Progenitor cell of endocrine pancreas (in vitro differentiated cells): ENCODE measurements at regions not wholly inside any gene's neighbourhood (a gene's known extent, or its start where the extent isn't known, plus 50 kb on each side); places are given as distances from the start of the nearest gene placed in this dataset.

Experiments used
- DNase-seq: peaks from one replicate; pipeline ENCODE4 v3.0.0; 2021; ENCODE audit warnings: low spot score; ENCODE audit not compliant: unreplicated experiment
- H3K27ac Mint-ChIP-seq: 2 replicates; pipeline ENCODE4 v1.8.0; 2021; ENCODE audit warnings: mild to moderate bottlenecking, moderate library complexity, mixed read lengths
- H3K27me3 Mint-ChIP-seq: 2 replicates; pipeline ENCODE4 v1.8.0; 2021; ENCODE audit warnings: mixed read lengths
- H3K36me3 Mint-ChIP-seq: 2 replicates; pipeline ENCODE4 v1.8.0; 2022; ENCODE audit warnings: mixed read lengths; ENCODE audit not compliant: insufficient read depth
- H3K4me1 Mint-ChIP-seq: 2 replicates; pipeline ENCODE4 v1.8.0; 2021; ENCODE audit warnings: low read depth, mixed read lengths
- H3K4me3 Mint-ChIP-seq: 2 replicates; pipeline ENCODE4 v1.8.0; 2021; ENCODE audit warnings: low read depth, mild to moderate bottlenecking, moderate library complexity, mixed read lengths
- H3K9me3 Mint-ChIP-seq: 2 replicates; pipeline ENCODE4 v1.8.0; 2021; ENCODE audit warnings: low read depth, mixed read lengths
- CTCF ChIP-seq: fragments of 200-600 bp; sonication (generic); IDR thresholded peaks from one replicate; pipeline ENCODE4 v1.5.0; 2021; ENCODE audit warnings: antibody characterized with exemption, mild to moderate bottlenecking; ENCODE audit not compliant: unreplicated experiment

GRCh38 chr18:29074147-29074546 lies 897.2 kb upstream of the CDH2 start:
- DNase-seq, result no peak
- H3K27me3 Mint-ChIP-seq, result no peaks in the 10 kb centered on the region
- peaks cover 9% of the 10 kb centered on the region for H3K4me1 Mint-ChIP-seq
- no peak overlapping the region for H3K27ac Mint-ChIP-seq
- H3K4me3 Mint-ChIP-seq, result no peak overlapping the region
- TF ChIP-seq CTCF, result no peak
- H3K36me3 Mint-ChIP-seq, result no peaks in the 10 kb centered on the region
- no peaks in the 10 kb centered on the region for H3K9me3 Mint-ChIP-seq

GRCh38 chr18:29071869-29072268 lies 894.9 kb upstream of the CDH2 start:
- Mint-ChIP-seq H3K36me3 (no peaks in the 10 kb centered on the region), H3K4me3 (no peak overlapping the region), H3K9me3 (no peaks in the 10 kb centered on the region), H3K27ac (no peak overlapping the region), H3K27me3 (no peaks in the 10 kb centered on the region), H3K4me1 (peaks cover 22% of the 10 kb centered on the region)
- no peak for DNase-seq
- no peak for TF ChIP-seq CTCF

GRCh38 chr18:29063346-29063745 lies 886.4 kb upstream of the CDH2 start:
- H3K36me3 Mint-ChIP-seq, result no peaks in the 10 kb centered on the region
- TF ChIP-seq CTCF, result no peak

GRCh38 chr18:29062921-29063320 lies 886.0 kb upstream of the CDH2 start:
- TF ChIP-seq CTCF, result no peak
- H3K4me3 Mint-ChIP-seq, result no peak overlapping the region
- no peak for DNase-seq
- no peak overlapping the region for H3K27ac Mint-ChIP-seq
- H3K4me1 Mint-ChIP-seq, result peaks cover 13% of the 10 kb centered on the region
- H3K9me3 Mint-ChIP-seq, result no peaks in the 10 kb centered on the region
- H3K27me3 Mint-ChIP-seq, result no peaks in the 10 kb centered on the region
- H3K36me3 Mint-ChIP-seq, result no peaks in the 10 kb centered on the region

More at GRCh38 chr18:29063346-29063745, 886.4 kb upstream of the CDH2 start:
- Mint-ChIP-seq H3K4me1 (peaks cover 17% of the 10 kb centered on the region), H3K4me3 (no peak overlapping the region), H3K9me3 (no peaks in the 10 kb centered on the region), H3K27ac (no peak overlapping the region), H3K27me3 (no peaks in the 10 kb centered on the region)
- no peak for DNase-seq

- DNase-seq, result no peak
- H3K4me1 Mint-ChIP-seq, result peaks cover 10% of the 10 kb centered on the region
- no peak overlapping the region for H3K27ac Mint-ChIP-seq
- no peaks in the 10 kb centered on the region for H3K27me3 Mint-ChIP-seq
- H3K4me3 Mint-ChIP-seq, result no peak overlapping the region
- no peaks in the 10 kb centered on the region for H3K9me3 Mint-ChIP-seq
- no peaks in the 10 kb centered on the region for H3K36me3 Mint-ChIP-seq
- TF ChIP-seq CTCF, result no peak
Observed at GRCh38 chr18:29060349-29060748, 883.4 kb upstream of the CDH2 start.
